GM19438 (cell line): ENCODE measurements at regions not wholly inside any gene's neighbourhood (a gene's known extent, or its start where the extent isn't known, plus 50 kb on each side); places are given as distances from the start of the nearest gene placed in this dataset.
"Not testable (repeated sequence)": the region's sequence is repeated elsewhere in the genome, so short reads cannot be mapped to it uniquely, and the experiment has no call there.

Source experiments
- ATAC-seq: cut with Tn5 transposase; IDR thresholded peaks from one replicate; pipeline ENCODE4 v1.9.1; 2021; ENCODE audit warnings: low read depth; ENCODE audit not compliant: unreplicated experiment

DNA sequence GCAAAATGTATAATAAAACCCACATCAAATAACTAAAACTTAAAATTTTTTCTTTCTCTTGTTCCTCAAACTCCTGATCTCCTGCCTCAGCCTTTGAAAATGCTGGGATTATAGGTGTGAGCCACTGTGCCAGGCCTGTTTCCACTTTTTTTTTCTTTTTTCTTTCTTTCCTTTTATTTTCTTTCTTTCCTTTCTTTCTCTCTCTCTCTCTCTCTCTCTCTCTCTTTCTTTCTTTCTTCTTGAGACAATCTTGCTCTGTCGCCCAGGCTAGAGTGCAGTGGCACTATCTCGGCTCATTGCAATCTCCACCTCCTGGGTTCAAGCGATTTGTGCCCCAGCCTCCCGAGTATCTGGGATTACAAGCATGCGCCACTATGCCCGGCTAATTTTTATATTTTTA, 164.6 kb downstream of the OR2B2 start:
- no peak for ATAC-seq

DNA sequence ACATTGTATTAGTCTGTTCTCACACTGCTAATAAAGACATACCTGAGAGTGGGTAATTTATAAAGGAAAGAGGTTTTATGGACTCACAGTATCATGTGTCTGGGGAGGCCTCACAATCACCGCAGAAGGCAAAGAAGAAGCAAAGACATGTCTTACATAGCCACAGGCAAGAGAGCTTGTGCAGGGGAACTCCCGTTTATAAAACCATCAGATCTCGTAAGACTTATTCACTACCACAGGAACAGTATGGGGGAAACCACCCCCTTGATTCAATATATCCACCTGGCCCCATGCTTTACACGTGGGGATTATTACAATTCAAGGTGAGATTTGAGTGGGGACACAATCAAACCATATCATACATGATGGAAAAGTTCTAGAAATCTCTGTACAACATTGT, 165.3 kb downstream of the OR2B2 start:
- ATAC-seq, result not testable (repeated sequence)

DNA sequence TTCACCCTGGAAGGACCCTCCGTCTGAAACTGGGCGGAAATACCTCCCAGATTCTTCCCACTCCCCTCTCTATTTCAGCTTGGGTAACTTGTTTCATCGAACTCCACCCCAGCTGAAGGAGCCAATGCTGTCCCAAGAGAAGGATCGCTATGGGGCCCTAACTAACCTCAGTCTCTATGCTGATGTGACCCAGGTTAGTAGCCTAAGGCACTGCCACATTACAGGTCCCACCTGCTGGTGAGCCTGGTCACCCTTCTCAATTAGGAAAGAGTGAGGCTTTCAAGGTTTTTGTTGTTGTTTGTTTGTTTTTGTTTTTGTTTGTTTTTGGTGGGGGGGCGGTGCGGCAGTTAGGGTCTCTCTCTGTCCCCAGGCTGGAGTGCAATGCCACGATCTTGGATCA, 168.4 kb downstream of the OR2B2 start:
- ATAC-seq, result no peak

DNA sequence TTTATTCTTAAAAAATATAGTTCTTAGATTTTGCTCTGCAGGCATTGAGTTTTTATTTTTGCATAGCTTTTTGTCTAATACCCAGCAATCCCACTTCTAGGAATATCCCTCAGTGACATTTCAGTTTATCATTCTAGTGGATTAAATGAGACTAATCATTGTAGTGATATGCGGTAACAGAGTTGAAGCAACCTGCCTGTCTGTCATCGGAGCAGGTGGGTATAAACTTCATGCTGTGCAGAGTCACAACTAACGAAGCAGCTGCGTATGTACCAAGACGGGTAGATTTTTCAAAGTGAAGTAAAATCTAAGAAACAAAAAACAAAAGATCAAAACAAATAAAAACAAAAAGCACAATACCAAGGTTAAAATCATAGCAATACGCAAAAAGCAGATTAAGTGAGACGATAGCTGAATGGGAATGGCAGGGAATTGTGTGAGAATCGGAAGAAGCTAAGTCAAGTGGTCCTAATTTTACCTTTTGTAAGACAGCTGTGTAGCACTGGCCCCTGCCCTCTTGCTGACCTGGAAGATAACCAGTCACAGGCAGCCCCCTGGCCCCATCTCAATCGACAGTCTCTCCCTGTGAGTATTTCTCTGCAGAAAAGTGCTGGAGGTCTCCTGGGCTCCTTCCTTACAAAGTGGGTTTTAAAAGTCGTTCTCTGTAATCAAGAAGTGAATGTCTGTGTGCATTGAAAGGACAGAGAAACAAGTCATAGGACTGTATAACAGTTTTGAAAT, 169.2 kb downstream of the OR2B2 start:
- no peak for ATAC-seq

DNA sequence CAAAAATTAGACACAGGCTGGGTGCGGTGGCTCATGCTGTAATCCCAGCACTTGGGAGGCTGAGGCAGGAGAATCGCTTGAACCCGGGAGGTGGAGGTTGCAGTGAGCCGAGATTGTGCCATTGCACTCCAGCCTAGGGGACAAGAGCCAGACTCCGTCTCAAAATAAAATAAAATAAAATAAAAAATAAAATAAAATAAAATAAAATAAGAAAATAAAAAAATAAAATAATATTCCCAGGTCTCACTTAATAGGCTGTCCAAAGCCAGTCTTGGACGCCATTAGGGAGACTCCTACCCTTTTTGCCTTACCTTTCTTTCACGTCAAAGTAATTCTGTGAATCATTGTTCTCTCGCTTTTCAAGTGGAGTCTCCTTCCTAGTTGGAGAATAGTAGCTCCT, 172.3 kb downstream of the OR2B2 start:
- not testable (repeated sequence) for ATAC-seq

DNA sequence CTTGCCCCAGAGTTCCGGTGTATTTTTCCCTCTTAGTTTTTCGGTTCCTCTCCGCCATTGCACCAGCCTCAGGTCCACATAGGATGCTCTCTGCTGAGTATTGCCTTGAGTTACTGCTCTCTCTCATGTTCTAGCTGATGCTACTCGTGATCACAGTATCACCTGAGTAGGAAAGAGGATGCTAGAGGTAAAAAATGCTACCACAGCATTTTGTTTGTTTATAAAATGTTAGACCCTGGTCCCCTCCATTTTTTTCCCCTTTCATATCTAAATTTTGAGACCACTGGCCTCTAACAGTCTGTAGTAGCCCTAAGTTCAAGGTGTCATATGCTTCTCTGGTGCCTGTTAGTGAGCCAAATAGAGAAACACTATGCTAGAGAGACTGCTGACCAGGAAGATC, 175.5 kb downstream of the OR2B2 start:
- ATAC-seq, result no peak

DNA sequence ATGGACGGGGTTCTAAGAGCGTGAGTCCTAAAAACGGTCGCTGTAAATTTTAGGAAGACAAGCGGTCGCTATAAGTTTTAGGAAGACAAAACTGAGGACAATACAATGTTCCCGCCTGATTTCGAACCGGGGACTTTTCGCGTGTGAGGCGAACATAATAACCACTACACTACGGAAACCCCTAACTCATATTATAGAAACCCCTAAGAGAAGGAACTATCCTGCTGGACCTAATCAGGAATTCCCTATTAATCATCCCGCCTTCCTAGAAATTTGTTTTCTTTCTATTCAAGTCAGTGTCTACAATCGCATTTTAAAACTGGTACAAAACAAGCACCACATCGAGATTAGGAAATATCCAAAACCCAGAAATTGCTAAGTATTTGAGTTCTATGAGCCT, 183.8 kb downstream of the OR2B2 start:
- no peak for ATAC-seq

DNA sequence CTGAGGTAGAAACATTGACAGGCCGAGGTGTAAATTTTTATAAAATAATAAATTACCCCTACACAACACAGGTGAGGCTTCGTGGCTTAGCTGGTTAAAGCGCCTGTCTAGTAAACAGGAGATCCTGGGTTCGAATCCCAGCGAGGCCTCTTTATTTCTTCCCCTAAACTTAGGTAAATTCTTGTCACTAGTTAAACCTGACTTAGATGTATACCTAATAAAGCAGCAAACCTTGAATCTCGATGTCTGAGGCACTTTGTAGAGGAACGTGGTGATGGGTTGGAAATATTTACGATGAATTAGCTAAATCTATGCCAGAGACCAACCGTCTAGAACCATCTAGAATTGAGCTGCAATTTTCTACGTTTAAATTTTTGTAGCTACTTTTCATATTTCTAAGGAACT, 185.6 kb downstream of the OR2B2 start:
- no peak for ATAC-seq

DNA sequence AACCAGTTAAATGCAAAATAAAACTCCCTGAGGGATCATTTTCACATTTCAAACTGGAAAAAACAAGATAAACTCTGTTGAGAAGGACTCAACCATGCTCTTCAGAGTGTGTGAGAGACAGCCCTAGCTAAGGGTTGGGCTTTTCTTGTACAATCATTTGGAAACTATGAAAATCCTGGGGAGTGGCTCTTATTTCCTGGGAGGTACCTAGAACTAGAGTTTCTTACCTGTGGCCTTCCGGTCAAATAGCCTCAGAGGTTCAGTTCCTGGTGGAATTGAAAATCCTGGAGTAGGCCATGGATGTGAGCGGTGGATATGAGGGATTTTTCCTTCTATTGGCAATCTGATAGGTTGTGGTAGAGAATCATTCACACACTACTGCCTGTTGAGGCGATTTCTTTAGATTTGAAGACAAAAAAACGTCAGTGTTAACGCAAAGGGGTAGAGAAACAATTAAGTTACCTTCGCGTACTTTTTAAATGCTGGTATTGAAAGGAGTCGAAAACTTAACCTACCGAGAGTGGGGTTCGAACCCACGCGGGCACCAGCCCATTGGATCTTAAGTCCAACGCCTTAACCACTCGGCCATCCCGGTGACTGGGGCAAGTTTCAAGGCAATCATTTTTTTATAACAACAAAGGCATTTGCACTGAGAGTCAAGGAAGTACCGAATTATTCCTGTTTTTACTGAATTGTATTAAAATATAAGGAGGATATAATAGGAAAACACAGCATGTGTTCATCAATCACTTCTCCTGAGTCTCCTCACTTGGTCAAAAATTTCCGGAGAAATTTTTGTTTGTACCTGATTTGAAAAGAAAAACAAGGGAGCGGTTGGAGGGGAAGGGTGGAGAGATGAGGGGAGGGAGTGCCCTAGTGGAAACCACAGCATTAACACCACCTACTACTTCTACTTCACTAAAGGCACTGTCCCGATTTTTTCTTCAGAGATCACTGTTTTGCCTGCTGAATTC, 191.3 kb downstream of the OR2B2 start:
- ATAC-seq, result no peak

DNA sequence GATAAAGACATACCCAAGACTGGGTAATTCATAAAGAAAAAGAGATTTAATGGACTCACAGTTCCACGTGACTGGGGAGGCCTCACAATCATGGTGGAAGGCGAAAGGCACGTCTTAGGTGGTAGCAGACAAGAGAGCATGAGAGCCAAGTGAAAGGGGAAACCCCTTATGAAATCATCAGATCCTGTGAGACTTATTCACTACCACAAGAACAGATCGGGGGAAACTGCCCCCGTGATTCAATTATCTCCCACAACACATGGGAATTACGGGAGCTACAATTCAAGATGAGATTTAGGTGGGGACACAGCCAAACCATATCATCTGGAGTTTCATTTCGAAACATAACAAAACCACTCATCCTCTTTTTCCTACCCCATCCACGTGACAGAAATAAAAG, 193.2 kb downstream of the OR2B2 start:
- ATAC-seq, result not testable (repeated sequence)

DNA sequence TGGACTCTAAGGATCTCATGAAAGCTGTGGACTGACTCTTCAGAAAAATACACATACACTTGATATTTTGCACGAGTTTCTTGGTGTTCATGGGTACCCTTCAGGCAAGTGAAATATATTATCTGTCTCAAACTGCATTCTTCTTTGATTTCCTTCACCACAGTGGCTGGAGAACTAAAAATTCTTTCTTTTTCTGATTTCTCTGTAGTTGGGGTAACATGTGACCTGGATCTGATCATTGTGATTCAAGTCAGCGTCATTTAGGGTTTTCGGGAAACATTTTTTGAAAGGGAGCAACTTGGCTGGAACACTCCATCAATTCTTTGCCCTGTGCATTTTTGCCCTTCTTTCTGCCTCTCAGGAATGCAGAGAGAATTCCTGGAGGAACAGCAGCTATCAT, 205.8 kb downstream of the OR2B2 start:
- no peak for ATAC-seq

DNA sequence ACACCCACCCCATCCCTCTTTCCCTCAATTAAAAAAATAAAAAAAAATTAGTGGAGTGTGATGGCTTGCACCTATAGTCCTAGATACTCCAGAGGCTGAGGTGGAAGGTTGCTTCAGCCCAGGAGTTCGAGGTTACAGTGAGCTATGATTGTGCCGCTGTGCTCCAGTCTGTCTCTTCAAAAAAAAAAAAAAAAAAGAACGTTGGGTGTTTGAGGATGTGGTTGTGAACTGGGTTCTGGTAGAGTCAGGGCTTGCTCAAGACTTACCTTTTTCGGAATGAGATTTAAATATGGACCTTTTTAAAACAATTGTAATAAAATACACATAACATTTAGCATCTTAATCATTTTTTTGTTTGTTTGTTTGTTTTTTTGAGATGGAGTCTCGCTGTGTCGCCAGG, 211.9 kb downstream of the OR2B2 start:
- no peak for ATAC-seq

DNA sequence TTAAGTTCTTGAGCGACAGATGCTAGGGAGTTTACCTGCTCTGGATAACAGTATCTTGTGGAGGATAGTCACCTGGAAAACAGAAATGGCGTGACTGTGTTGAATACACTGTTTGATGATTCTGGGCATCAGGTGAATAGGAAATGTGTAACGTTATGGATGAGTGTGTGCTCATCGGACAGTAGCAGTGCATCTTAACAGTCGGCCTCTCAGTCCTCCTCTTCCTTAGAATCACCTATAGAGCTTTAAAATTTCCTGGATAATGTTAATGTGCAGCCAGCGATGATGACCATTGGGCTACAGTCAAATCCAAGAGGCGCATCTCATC, 217.7 kb downstream of the OR2B2 start:
- no peak for ATAC-seq

DNA sequence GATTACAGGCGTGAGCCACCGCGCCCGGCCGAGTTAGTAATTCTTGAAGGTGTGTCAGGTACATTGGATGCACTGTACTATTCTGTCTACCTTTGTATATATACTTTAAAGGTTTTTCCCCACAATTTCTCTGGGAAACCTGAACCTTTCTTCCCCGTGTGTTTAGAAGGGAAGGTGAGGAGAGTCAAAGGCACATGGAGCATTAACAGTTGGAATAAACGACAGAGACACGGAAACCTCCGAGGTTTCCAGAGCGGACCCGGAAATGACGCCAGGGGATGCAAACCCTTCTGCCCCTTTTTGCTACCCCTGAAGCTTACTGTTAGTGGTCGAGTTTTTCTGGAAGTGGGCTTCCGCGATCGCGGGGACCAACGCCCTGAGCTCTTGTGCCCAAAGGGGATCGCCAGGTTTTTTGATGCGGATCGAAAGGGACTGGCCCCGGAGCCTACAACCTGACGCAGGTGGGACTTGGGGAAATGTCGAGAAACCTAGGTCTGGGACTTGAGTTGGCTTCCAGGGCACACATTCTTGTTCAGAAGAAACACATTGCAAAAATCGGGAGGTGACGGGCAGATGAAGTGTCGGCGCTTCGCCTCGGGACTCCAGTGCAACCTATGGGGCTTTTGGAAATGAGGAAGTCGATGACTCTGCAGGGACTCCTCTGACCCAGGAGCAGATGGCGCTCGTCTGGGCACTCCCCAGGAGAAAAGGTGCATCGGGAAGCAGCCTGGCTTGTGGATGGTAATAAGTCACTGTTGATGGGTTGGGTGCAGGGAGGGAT, 218.2 kb downstream of the OR2B2 start:
- ATAC-seq, result no peak

DNA sequence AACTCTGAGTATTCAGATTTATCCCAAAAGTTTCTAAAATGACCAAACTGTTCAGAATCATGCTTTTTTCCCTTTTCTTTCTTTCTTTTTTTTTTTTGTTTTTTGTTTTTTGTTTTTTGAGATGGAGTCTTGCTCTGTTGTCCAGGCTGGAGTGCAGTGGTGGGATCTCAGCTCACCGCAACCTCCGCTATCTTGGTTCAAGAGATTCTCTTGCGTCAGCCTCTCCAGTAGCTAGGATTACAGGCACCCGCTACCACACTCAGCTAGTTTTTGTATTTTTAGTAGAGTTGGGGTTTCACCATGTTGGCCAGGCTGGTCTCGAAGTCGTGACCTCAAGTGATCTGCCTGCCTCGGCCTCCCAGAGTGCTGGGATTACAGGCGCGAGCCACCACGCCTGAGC, 219.2 kb upstream of the ZNF184 start:
- ATAC-seq, result not testable (repeated sequence)

DNA sequence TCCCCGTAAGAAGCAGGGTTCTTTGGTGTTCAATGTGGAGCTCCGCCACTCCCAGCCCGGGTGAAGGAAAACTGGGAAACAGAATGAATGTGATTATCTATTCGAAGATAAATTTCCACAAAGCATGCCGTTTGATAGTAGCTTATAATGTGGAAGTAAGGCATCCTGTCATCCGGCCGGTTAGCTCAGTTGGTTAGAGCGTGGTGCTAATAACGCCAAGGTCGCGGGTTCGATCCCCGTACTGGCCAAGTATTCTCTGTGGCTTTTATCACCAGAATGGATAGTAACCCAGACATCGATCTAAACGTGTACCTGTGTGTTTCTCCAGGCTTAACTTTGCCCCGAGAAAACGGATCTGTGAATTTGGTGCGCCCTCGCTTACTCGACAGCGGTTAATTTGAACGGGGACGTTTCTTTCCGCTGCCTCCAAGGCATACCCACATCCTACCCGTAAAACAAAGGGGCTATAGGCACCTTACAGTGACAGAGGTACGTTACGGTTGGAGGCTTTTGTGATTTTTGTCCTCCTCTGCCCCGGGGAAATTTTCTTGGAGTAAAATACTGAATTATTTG, 215.2 kb upstream of the ZNF184 start:
- ATAC-seq, result peak; percentile 54

DNA sequence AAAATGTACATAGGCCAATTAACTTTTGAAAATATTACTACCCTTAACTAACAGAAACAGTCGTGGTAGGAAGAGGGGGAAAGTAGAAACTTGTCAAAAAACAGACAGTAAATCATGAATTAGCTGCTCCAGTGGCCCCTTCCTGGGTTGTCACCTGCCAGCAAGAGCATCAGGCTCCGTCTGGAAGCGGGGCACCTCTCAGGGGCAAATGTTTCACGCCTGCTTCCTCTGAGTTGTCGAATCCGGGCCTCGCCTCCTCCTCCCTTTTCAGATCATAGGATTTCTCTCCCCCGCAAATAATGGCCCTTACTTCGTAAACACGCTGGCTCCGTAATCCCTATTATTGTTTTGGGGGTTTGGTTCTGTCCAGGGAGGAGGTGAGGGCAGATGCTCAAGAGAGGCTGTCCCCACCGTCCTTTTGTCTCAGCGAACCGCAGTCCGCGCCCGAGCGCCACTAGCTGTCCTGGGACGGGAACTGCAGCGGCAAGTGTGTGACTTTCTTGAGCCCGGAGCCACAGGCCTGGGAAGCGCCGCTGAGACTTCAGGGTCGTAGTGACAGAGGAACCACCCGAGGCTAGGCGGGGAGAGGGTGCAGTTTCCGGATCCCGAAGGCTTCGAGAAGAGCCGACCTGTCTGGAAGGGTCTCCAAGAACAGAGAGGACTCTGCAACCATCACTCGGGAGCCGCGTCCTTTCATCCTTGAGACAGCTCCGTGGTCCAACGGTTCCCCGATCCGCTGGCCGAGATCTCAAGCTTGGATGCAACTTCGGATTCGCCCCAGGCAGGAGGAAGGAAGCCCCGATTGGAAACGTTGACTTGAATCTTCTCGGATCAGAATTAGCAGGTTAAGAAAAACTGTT, 214.5 kb upstream of the ZNF184 start:
- peak; percentile 73 for ATAC-seq

DNA sequence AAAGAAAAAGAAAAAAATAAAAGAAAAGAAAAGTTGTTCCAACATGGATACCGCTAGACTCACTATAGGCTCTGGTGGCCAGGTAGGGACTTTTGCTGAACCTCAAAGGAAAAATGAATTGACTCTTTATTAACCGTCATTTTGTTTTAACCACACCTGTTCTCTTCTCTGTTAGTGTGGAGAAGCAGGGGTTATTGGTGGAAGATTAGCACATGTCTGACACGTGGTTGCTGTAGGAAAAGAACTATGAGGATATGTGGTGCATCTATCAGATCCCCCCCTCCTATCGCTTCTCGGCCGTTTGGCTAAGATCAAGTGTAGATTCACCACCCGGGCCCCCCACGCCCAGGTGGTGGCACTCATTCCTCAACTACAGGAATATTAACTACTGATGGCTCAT, 212.4 kb upstream of the ZNF184 start:
- ATAC-seq, result no peak

DNA sequence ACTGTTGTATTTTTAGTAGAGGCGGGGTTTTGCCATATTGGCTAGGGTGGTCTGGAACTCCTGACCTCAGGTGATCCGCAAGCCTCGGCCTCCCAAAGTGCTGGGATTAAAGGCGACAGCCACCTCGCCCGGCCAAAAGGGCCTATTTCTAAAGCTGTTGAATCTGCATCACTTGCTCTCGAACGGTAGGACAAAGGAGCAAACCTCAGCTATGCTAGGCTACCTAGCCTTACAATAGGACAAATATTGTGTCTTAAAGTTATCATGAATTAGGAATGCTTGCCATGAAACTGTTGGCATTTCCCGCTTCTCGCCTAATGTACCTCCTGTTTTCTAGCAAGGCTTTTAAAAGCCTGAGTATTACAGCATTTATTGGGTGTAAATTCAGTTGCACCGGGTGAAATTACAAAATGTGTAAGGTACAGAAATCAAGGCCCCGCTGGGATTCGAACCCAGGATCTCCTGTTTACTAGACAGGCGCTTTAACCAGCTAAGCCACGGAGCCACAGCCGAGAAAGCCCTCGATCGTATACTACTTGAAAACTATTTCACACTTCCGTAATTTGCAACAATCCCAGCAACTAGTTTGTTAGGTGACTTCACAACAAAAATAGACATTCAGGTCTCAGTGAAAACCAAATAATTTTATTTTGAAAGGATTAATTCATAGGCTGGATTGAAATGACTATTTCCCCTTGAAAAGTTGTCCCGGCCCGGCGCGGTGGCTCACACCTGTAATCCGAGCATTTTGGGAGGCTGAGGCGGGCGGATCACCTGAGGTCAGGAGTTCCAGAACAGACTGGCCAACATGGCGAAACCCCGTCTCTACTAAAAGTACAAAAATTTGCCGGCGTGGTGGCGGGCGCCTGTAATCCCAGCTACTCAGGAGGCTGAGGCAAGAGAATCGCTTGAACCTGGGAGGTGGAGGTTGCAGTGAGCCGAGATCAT, 211.6 kb upstream of the ZNF184 start:
- no peak for ATAC-seq
